Ureter (tissue), 1 donor: ENCODE measurements at regions not wholly inside any gene's neighbourhood (a gene's known extent, or its start where the extent isn't known, plus 50 kb on each side); places are given as distances from the start of the nearest gene placed in this dataset.
"Not testable (repeated sequence)": the region's sequence is repeated elsewhere in the genome, so short reads cannot be mapped to it uniquely, and the experiment has no call there.

Experiments
- DNase-seq: peaks from one replicate; pipeline ENCODE4 v3.0.0-alpha.2; 2020; ENCODE audit warnings: low spot score
- donor health status: DM: yes; HTN: yes; CAD: no.

DNA sequence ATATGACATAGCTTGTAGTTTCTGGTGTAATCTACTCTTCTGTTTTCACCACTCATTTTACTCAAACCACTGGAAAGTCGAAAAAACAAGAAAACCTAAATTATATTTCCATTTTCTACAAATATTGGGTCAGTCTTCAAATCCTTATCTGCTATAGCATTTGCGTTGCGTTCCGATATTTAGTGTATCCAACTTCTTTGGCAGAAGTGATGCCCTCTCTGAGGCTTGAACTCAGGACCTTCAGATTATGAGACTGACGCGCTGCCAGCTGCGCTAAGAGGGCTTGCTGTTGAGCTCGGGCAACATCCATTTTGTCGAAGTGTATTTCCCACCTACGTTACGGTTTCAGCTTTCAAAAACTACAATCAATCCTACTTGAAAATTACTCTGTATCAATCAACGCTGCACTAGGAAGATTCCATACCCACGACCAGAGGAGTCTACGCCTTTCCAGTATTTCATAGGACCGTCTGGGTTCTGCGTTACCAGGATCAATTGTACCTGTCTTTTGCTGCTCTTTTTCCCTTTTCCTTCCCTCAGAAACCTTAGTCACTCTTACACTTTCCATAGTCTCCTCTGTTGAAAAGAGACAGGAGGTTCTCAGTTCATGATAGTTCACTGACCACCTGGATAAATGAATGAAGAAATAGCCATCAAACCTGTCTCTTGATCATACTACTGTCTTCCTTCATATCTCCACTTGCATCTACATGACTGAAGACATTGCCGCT lies 140.5 kb upstream of the ZNF322 start:
- DNase-seq = not testable (repeated sequence)

DNA sequence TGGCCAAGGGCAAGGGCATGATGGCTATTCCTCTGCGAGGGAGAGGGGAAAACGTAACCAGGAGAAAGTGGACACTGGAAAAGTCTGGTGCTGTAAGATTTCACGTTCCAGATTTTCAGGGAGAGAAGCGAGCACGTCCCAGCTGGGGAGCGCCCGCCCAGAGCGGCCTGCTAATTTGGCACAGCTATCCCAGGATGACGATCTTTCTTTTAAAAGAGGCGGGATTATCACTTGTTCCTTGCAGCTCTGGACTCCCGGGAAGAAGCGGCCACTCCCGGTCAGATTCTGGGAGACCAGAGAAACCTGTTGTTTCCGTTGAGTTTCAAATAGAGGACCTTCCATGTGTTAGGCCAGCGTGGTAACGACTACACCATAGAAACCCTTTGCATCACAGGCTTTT lies 144.2 kb upstream of the ZNF322 start:
- DNase-seq = not testable (repeated sequence)

DNA sequence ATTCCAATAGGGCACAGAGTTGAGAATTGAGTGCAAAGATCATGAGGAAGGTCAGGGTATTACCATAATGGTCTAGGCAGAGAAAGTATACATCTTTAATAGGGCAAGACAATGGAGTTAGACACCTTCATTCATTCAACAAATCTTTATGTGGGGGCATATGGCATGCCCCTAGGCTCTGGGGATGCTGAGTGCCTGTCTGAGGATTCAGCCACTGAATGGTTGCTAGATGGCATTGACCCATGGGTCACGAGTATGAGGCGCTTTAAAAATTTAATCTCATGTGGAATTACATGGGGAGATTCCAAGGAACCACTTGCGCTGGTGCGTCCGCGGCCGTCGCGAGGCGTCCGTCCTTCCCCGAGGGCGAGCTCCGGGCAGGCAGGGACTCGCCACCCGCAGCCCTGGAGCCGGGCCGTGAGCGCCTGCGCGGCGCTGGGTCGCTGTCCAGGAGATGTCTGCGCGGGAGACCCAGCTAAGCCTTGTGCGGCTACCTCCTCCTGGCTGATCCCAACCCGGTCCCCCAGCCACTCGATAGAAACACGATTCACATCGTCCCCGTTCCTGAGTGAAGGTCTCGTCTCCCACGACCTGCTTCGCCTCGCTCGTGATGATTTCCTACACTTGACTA lies 152.1 kb upstream of the ZNF322 start:
- DNase-seq = not testable (repeated sequence)

DNA sequence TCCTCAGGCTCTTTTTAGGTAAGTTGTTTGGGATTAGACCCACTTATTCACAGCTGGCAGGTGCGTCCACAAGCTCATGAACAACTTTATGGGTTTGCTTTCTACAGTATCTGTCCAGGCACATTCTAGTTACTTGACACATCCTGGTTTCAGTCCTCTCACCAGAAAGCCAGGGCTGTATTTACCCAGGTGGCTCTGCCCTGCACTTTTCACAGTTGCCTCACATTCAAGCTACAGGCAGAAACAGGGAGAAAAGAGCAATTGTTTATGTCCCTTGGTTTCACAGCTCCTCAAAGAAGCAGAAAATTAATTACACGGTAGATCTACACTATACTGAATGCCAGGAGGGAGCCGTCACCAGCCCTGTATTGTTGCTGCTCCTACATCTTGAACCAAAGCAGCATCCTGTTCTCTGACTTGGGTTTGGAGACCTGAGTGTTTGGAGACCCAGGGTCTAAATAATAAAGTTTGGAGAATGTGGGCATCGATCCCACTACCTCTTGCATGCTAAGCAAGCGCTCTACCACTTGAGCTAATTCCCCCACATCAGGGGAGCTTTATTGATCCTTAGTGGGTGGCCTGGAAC lies 159.2 kb upstream of the ZNF322 start:
- not testable (repeated sequence) for DNase-seq

DNA sequence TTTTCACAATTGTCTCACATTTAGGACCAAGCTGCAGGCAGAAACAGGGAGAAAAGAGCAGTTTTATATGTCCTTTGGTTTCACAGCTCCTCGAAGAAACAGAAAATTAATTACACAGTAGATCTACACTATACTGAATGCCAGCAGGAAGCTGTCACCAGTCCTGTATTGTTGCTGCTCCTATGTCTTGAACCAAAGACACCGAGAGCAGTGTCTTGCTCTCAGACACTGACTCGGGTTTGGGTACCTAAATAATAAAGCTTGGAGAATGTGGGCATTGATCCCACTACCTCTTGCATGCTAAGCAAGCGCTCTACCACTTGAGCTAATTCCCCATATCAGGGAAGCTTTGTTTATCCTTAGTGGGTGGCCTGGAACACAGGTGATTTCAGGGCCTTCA lies 168.4 kb upstream of the ZNF322 start:
- DNase-seq = not testable (repeated sequence)

DNA sequence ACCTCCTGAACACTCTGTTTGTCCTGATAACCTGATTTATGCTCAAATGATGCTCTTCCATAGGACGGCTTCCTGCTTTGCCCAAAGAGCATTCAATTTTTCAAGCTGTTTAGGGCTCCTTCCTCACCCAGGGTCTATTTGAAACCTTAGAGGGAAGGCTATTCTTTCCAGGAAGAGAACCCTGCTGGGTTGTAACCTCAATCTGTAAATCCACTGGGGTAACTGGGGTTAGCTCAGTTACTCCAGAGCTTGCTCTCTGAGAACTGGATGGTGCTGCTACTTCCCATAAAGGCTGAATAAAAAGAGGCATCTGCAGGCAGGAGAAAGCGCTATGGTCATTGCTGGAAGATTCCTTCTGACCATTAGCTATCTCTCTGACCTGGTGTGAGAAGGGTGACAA lies 169.9 kb upstream of the ZNF322 start:
- DNase-seq = not testable (repeated sequence)

DNA sequence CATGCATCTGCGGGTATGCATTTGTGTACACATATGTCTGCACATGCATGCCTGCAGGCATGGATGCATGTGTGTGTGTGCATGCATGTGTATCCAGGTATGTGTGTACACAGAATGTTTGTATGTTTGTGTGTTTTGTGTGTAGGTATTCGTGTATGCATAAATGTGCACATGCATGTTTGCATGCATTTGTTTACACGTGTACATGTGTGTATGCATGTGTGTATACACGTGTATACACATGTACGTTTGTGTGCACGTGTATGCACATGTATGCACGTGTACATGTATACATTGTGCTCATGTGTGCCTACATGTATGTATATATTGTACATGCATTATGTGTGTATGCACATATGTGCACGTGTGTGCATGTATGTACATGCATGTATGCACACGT lies 171.4 kb upstream of the ZNF322 start:
- DNase-seq = not testable (repeated sequence)

DNA sequence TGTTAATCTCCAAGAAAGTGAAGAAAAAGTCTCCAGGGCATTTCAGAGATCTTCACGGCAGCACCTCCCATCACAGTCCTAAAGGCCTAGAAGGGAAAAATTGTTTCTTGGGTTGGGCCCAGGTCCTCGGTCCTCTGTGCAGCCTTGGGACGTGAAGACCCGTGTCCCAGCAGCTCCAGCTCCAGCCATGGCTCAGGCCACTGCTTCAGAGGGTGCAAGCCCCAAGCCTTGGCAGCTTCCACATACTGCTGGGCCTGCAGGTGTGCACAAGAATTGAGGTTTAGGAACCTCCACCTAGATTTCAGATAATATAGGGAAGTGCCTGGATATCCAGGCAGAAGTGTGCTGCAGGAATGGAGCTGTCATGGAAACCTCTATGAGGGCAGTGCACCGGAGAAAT lies 176.2 kb upstream of the ZNF322 start:
- not testable (repeated sequence) for DNase-seq

DNA sequence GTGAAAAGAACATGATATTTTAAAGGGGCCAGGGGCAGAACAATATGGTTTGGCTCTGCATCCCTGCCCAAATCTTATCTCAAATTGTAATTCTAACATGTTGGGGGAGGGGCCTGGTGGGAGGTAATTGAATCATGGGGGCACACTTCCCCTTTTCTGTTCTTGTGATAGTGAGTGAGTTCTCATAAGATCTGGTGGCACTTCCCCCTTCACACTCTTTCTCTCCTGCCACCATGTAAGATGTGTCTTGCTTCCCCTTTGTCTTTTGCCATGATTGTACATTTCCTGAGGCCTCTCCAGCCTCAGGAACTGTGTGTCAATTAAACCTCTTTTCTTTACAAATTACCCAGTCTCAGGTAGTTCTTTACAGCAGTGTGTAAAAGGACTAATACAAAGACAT lies 177.1 kb upstream of the ZNF322 start:
- not testable (repeated sequence) for DNase-seq

DNA sequence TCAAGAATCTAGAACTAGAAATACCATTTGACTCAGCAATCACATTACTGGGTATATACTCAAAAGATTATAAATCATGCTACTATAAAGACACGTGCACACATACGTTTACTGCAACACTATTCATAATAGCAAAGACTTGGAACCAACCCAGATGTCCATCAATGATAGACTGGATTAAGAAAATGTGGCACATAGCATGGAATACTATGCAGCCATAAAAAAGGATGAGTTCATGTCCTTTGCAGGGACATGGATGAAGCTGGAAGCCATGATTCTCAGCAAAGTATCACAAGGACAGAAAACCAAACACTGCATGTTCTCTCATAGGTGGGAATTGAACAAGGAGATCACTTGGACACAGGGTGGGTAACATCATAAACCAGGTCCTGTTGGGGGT lies 185.3 kb upstream of the ZNF322 start:
- DNase-seq = not testable (repeated sequence)

DNA sequence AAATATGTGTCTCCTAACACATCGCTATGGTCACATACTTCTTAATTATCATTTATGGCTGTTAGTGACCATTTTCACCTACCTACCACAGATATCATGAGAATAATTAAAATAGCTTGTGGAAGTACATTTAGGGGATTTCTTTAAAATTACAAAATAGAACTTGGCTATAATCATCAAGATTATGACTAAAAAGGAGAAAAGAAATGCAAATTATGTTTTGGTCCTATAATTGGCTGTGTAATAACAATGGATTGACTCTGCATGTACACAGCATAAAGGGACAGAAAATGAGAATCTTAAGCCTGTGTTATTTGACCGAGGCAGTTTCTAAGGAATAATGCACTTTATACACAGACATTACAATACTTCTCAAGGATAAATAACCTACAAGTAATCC lies 197.7 kb upstream of the ZNF322 start:
- not testable (repeated sequence) for DNase-seq

DNA sequence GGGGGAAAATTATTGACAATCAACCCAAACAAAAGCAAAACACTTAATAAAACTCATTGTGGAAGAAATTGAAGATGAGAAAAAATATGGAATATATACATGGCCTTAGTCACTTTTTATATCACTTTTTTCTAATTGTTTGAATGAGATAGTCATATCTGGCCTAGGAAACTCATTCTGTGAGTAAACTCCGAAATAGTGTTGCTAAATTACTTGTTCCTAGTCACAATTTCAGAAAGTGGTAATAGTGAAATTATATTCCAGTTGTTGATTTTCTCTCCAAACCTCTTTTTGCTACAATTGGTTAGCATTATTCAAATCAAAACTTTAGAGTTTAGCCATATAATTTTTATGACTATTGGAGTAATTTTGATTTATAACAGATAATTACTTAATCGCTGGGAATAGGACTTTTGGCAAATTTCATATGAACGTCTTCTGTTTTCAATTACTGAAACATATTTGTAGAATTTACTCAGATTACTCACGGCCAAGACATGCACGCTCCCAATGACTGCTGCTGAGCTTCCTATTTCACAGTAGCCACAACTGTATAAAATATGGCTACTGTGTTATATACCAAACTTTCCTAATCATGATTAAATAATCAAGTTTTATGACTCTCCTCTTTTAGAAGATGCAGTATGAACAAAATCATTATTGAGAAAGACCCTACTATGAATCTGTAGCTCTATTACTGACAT lies 199.7 kb upstream of the ZNF322 start:
- DNase-seq = not testable (repeated sequence)

DNA sequence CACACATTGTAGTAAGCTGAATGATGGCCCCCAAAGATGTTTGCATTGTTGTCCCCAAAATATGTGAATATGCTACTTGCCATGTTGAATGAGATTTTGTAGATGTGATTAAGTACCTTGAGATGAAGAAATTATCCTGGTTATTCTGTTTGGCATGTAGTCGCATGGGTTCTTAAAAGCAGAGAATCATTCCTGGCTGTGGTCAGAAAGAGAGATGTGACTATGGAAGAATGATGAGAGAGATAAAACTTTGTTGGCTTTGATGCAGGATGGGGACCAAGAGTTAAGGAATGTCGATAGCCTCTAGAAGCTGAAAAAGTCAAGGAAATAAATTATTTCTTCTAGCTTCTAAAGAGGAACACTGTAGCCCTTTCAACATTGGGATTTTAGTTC lies 200.2 kb upstream of the ZNF322 start:
- not testable (repeated sequence) for DNase-seq

DNA sequence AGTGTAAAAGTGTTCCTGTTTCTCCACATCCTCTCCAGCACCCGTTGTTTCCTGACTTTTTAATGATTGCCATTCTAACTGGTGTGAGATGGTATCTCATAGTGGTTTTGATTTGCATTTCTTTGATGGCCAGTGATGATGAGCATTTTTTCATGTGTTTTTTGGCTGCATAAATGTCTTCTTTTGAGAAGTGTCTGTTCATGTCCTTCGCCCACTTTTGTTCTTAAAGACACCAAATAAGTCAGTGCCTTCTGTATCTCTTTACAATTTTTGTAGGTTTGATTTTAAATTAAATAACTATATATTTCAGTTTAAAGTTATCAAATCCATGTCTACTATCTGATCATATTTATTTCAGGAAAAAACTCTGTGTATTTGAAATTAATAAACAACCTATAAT lies 202.4 kb upstream of the ZNF322 start:
- not testable (repeated sequence) for DNase-seq

DNA sequence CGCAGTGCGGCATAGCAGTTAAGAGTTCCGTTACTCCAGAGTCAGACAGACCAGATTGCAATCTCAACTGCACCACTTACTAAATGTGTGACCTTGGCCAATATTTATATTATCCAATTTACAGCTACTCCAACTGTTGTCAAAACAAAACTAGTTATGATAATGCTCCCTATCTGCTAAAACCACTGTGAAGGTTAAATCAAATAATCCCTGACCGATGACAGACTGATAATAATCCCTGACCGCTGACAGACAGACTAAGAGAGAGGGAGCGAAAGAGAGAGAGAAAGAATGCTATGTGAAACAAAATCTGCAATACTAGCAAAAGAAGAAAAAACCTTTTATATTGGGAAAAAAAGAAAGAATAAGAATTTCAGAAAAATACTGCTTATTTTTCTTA lies 204.1 kb upstream of the ZNF322 start:
- not testable (repeated sequence) for DNase-seq

DNA sequence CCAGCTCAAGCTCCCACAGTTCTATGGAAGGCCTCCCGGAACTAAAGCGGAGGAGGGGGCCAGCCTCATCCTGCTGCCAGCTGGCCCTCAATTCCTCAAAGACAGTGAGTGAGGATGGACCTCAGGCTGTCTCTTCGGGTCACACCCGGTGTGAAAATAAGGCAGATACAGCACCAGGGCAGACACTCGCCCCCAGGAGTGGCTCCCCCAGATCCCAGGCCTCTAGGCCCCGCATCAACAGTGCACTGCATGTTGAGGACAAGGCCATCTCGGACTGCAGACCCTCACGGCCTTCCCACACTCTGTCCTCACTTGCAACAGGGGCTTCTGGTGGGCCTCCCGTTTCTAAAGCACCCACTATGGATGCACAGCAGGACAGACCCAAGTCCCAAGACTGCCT lies 239.2 kb upstream of the ZNF322 start:
- not testable (repeated sequence) for DNase-seq

DNA sequence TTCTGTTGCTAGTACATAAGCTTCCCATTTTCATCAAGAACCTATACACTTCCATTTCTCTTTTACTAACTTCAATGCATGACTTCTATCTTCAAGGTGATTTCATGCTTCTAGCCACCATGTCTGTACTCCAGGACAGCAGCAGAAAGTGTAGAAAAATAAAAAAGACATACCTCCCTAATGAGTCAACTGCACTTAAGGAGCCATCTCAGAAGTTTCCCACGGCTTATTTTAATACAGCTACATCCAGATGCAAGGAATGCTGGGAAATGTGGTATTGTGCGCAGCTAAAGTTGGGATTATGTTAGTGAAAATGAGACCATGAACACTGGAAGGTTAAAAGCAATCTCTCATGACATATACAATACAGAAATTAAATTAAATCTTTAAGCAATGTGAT lies 264.7 kb upstream of the ZNF322 start:
- DNase-seq = not testable (repeated sequence)

DNA sequence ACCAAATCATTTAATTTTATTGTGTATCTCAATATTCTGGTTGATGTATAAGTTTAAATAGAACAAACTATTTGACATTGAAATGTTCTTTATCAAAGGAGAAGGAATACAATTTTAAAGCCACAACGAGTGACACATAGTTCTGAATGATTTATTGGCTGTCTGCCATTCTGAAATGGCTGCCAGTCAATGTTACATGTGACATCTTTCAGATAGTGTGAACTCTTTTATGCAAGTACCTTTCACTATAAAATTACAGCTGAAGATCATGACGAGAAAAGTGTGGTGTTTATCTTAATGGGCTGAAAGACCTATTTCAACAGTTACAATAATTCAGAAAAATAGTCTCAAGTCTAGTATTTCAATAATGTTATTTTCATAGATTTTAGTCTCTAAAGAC lies 268.6 kb upstream of the ZNF322 start:
- DNase-seq = not testable (repeated sequence)

DNA sequence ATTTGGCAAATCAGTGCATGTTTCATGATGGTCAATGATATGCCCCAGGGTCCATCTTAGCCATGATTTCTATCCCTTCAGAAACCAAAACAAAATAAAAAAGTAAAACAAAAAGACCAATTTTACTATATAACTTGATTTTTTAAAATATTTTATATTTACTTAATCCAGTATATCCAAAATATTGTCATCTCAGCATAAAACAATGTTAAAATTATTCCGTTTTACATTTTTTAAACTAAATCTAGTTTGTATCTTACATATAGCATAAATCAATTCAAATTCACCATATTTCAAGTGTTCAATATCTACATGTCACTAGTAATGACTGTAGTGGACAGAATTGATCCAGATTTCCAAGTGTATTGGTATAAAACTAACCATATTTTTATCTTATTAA lies 277.7 kb upstream of the ZNF322 start:
- not testable (repeated sequence) for DNase-seq

DNA sequence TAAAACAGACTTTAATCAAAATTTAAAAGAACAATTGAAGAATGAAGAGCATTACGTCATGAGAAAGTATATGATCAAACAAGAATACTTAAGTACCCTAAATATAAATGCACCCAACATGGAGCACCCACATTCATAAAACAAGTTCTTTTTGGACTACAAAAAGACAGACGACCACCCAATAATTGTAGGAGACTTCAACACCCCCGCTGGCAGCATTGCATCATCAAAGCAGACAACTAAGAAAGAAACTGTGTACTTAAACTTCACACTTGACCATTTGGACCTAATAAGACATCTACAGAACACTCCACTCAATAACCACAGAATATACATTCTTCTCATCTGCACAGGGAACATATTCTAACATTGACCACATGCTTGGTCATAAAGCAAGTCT lies 291.7 kb upstream of the ZNF322 start:
- DNase-seq = not testable (repeated sequence)

DNA sequence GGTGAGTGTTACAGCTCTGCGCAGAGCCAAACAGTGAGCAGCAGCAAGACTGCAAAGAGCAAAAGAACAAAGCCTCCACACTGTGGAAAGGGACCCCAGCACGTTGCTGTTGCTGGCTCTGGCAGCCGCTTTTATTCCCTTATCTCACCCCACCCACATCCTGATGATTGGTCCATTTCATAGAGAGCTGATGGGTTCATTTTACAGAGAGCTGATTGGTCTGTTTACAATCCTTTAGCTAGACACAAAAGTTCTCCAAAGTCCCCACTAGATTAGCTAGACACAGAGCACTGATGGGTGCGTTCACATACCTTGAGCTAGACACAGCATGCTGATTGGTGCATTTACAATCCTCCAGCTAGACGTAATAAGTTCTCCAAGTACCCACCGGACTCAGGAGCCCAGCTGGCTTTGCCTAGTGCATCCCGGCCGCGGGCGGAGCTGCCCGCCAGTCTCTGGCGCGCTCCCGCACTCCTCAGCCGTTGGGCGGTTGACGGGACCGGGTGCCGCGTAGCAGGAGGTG lies 291.4 kb upstream of the PRSS16 start:
- DNase-seq = peak; percentile 55

DNA sequence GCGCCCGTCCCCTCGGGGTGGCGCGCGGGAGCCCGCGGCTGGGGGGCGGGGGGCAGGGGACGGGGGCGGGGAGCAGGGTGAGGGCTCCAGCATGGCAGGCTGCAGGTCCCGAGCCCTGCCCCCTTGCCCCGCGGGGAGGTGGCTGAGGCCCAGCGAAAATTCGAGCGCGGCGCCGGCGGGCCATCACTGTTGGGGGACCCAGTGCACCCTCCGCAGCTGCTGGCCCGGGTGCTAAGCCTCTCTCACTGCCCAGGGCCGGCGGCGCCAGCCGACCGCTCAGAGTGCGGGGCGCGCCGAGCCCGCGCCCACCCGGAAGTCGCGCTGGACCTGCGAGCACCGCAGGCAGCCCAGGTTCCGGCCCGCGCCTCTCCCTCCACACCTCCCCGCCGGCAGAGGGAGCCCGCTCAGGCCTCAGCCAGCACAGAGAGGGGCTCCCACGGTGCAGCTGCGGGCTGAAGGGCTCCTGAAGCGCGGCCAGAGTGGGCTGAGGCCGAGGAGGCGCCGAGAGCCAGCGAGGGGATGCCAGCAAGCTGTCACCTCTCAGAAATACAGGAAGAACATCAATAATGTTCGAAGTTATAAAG lies 290.8 kb upstream of the PRSS16 start:
- peak; percentile 90 for DNase-seq
